ENCODE measurements at regions not wholly inside any gene's neighbourhood (a gene's known extent, or its start where the extent isn't known, plus 50 kb on each side); places are given as distances from the start of the nearest gene placed in this dataset.

GRCh38 chr7:38057829-38058228 lies 120.2 kb upstream of the STARD3NL start:
- no peaks in the 10 kb centered on the region for H3K36me3 ChIP-seq (ENCODE audit: insufficient read depth, low read length)
- no peak overlapping the region for H3K9ac ChIP-seq (ENCODE audit: insufficient read length)
- DNase-seq (ENCODE audit: low read depth, low spot score): no peak
- no peaks in the 10 kb centered on the region for H3K9me3 ChIP-seq (ENCODE audit: low read depth, low read length)
- no peak overlapping the region for H3K27ac ChIP-seq
- TF ChIP-seq FOXP2 (optimal IDR thresholded peaks at IDR 0.05; ENCODE audit: control extremely low read depth, extremely low read length, insufficient read depth) (no peak), POLR2AphosphoS5 (IDR thresholded peaks at IDR 0.05; ENCODE audit: borderline replicate concordance, low read depth, low read length) (no peak), EZH2 (IDR thresholded peaks at IDR 0.05) (no peak)
- no peak overlapping the region for H3K4me3 ChIP-seq

- Histone ChIP-seq H3K27ac (no peak overlapping the region), H3K9ac (ENCODE audit: insufficient read length) (no peak overlapping the region), H3K9me3 (ENCODE audit: low read depth, low read length) (no peaks in the 10 kb centered on the region), H3K36me3 (ENCODE audit: insufficient read depth, low read length) (no peaks in the 10 kb centered on the region), H3K4me3 (no peak overlapping the region)
- no peak for TF ChIP-seq FOXP2 (optimal IDR thresholded peaks at IDR 0.05; ENCODE audit: control extremely low read depth, extremely low read length, insufficient read depth)
- no peak for TF ChIP-seq POLR2AphosphoS5 (IDR thresholded peaks at IDR 0.05; ENCODE audit: borderline replicate concordance, low read depth, low read length)
- TF ChIP-seq EZH2 (IDR thresholded peaks at IDR 0.05): no peak
- DNase-seq (ENCODE audit: low read depth, low spot score): no peak
Observed at GRCh38 chr7:38060116-38060515, 117.9 kb upstream of the STARD3NL start.

- TF ChIP-seq FOXP2 (optimal IDR thresholded peaks at IDR 0.05; ENCODE audit: control extremely low read depth, extremely low read length, insufficient read depth) (no peak), POLR2AphosphoS5 (IDR thresholded peaks at IDR 0.05; ENCODE audit: borderline replicate concordance, low read depth, low read length) (no peak), EZH2 (IDR thresholded peaks at IDR 0.05) (no peak)
- Histone ChIP-seq H3K9ac (ENCODE audit: insufficient read length) (no peak overlapping the region), H3K9me3 (ENCODE audit: low read depth, low read length) (no peaks in the 10 kb centered on the region)
Observed at GRCh38 chr7:38060637-38061036, 117.4 kb upstream of the STARD3NL start.

GRCh38 chr7:38066391-38066790 lies 111.7 kb upstream of the STARD3NL start:
- Histone ChIP-seq H3K9ac (ENCODE audit: insufficient read length) (no peak overlapping the region), H3K4me3 (no peak overlapping the region), H3K9me3 (ENCODE audit: low read depth, low read length) (no peaks in the 10 kb centered on the region), H3K36me3 (ENCODE audit: insufficient read depth, low read length) (no peaks in the 10 kb centered on the region), H3K27ac (no peak overlapping the region)
- TF ChIP-seq FOXP2 (optimal IDR thresholded peaks at IDR 0.05; ENCODE audit: control extremely low read depth, extremely low read length, insufficient read depth): no peak
- DNase-seq (ENCODE audit: low read depth, low spot score): no peak

More at GRCh38 chr7:38060637-38061036, 117.4 kb upstream of the STARD3NL start:
- no peak for DNase-seq (ENCODE audit: low read depth, low spot score)
- H3K4me3 ChIP-seq: no peak overlapping the region
- H3K36me3 ChIP-seq (ENCODE audit: insufficient read depth, low read length): no peaks in the 10 kb centered on the region
- H3K27ac ChIP-seq: no peak overlapping the region

- Histone ChIP-seq H3K9me3 (ENCODE audit: low read depth, low read length) (no peaks in the 10 kb centered on the region), H3K9ac (ENCODE audit: insufficient read length) (no peak overlapping the region), H3K27ac (no peak overlapping the region), H3K36me3 (ENCODE audit: insufficient read depth, low read length) (no peaks in the 10 kb centered on the region), H3K4me3 (no peak overlapping the region)
- no peak for DNase-seq (ENCODE audit: low read depth, low spot score)
- TF ChIP-seq POLR2AphosphoS5 (IDR thresholded peaks at IDR 0.05; ENCODE audit: borderline replicate concordance, low read depth, low read length): no peak
- no peak for TF ChIP-seq EZH2 (IDR thresholded peaks at IDR 0.05)
- TF ChIP-seq FOXP2 (optimal IDR thresholded peaks at IDR 0.05; ENCODE audit: control extremely low read depth, extremely low read length, insufficient read depth): no peak
Observed at GRCh38 chr7:38068461-38068860, 109.6 kb upstream of the STARD3NL start.

GRCh38 chr7:38069052-38069451 lies 109.0 kb upstream of the STARD3NL start:
- Histone ChIP-seq H3K4me3 (no peak overlapping the region), H3K9ac (ENCODE audit: insufficient read length) (no peak overlapping the region), H3K36me3 (ENCODE audit: insufficient read depth, low read length) (no peaks in the 10 kb centered on the region), H3K27ac (no peak overlapping the region), H3K9me3 (ENCODE audit: low read depth, low read length) (no peaks in the 10 kb centered on the region)
- no peak for TF ChIP-seq POLR2AphosphoS5 (IDR thresholded peaks at IDR 0.05; ENCODE audit: borderline replicate concordance, low read depth, low read length)
- no peak for TF ChIP-seq EZH2 (IDR thresholded peaks at IDR 0.05)
- TF ChIP-seq FOXP2 (optimal IDR thresholded peaks at IDR 0.05; ENCODE audit: control extremely low read depth, extremely low read length, insufficient read depth): no peak
- DNase-seq (ENCODE audit: low read depth, low spot score): no peak

GRCh38 chr7:38070718-38071117 lies 107.3 kb upstream of the STARD3NL start:
- no peak for DNase-seq (ENCODE audit: low read depth, low spot score)
- no peaks in the 10 kb centered on the region for H3K9me3 ChIP-seq (ENCODE audit: low read depth, low read length)
- TF ChIP-seq POLR2AphosphoS5 (IDR thresholded peaks at IDR 0.05; ENCODE audit: borderline replicate concordance, low read depth, low read length) (no peak), FOXP2 (optimal IDR thresholded peaks at IDR 0.05; ENCODE audit: control extremely low read depth, extremely low read length, insufficient read depth) (no peak), EZH2 (IDR thresholded peaks at IDR 0.05) (no peak)
- no peak overlapping the region for H3K9ac ChIP-seq (ENCODE audit: insufficient read length)
- no peak overlapping the region for H3K27ac ChIP-seq
- no peak overlapping the region for H3K4me3 ChIP-seq
- H3K36me3 ChIP-seq (ENCODE audit: insufficient read depth, low read length): no peaks in the 10 kb centered on the region

GRCh38 chr7:38086857-38087256 lies 91.2 kb upstream of the STARD3NL start:
- TF ChIP-seq FOXP2 (optimal IDR thresholded peaks at IDR 0.05; ENCODE audit: control extremely low read depth, extremely low read length, insufficient read depth): no peak
- TF ChIP-seq EZH2 (IDR thresholded peaks at IDR 0.05): no peak
- no peak for TF ChIP-seq POLR2AphosphoS5 (IDR thresholded peaks at IDR 0.05; ENCODE audit: borderline replicate concordance, low read depth, low read length)
- H3K36me3 ChIP-seq (ENCODE audit: insufficient read depth, low read length): no peaks in the 10 kb centered on the region
- no peak overlapping the region for H3K4me3 ChIP-seq
- H3K9ac ChIP-seq (ENCODE audit: insufficient read length): no peak overlapping the region
- no peak overlapping the region for H3K27ac ChIP-seq
- DNase-seq (ENCODE audit: low read depth, low spot score): no peak
- H3K9me3 ChIP-seq (ENCODE audit: low read depth, low read length): no peaks in the 10 kb centered on the region

GRCh38 chr7:38102507-38102906 lies 75.5 kb upstream of the STARD3NL start:
- no peak for DNase-seq (ENCODE audit: low read depth, low spot score)
- H3K4me3 ChIP-seq: no peak overlapping the region
- TF ChIP-seq FOXP2 (optimal IDR thresholded peaks at IDR 0.05; ENCODE audit: control extremely low read depth, extremely low read length, insufficient read depth) (no peak), POLR2AphosphoS5 (IDR thresholded peaks at IDR 0.05; ENCODE audit: borderline replicate concordance, low read depth, low read length) (no peak), EZH2 (IDR thresholded peaks at IDR 0.05) (no peak)
- H3K9me3 ChIP-seq (ENCODE audit: low read depth, low read length): no peaks in the 10 kb centered on the region
- no peak overlapping the region for H3K27ac ChIP-seq
- H3K9ac ChIP-seq (ENCODE audit: insufficient read length): no peak overlapping the region
- no peaks in the 10 kb centered on the region for H3K36me3 ChIP-seq (ENCODE audit: insufficient read depth, low read length)
